ENCODE measurements at regions not wholly inside any gene's neighbourhood (a gene's known extent, or its start where the extent isn't known, plus 50 kb on each side); places are given as distances from the start of the nearest gene placed in this dataset.

DNA sequence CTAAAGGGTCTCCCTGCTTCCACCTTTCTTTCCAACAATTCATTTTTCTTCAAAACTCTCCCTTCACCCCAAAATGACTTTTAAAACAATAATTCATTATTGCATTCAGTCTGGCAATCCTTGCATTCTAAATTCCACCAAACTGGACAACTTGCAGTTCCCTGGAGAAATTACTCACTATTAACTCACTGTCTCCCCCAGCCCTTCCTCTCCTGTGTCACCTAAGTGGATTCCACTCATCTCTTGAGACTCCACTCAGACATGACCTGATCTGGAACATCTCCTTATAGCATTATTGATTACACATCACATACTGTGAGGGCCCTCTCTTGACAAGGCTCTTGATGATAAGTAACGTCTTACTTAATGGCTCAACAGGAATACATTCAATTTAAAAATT, 257.1 kb downstream of the BRINP2 start:
- no peak overlapping the region for H3K4me2 ChIP-seq (ENCODE audit: low read depth, low read length)
- H3K4me1 ChIP-seq (ENCODE audit: insufficient read depth, low read length), result no peaks in the 10 kb centered on the region
- ChIA-PET POLR2A (no interaction called here), CTCF (ENCODE audit: low intra/inter-chr PET ratio, low total read pairs) (no interaction called here)
- WGBS (ENCODE audit: low lambda C conversion rate), result 0% methylated on average over 1 of the region's 1 CpG
- no peak for ATAC-seq
- TF ChIP-seq HMG20B (CRISPR knock-in tag; conservative IDR thresholded peaks at IDR 0.05) (no peak), TRAFD1 (CRISPR knock-in tag; IDR thresholded peaks at IDR 0.05; ENCODE audit: borderline replicate concordance) (no peak), ZNF121 (CRISPR knock-in tag; IDR thresholded peaks at IDR 0.05) (no peak), FOXK1 (CRISPR knock-in tag; IDR thresholded peaks at IDR 0.05; ENCODE audit: borderline replicate concordance, low read depth) (no peak), ZNF264 (CRISPR knock-in tag; IDR thresholded peaks at IDR 0.05) (no peak), KDM6A (CRISPR knock-in tag; IDR thresholded peaks at IDR 0.05; ENCODE audit: low read depth) (no peak), ZNF644 (CRISPR knock-in tag; IDR thresholded peaks at IDR 0.05; ENCODE audit: low read depth) (no peak), LBX2 (CRISPR knock-in tag; IDR thresholded peaks at IDR 0.05; ENCODE audit: borderline replicate concordance) (no peak), STAG1 (CRISPR knock-in tag; IDR thresholded peaks at IDR 0.05) (no peak), CSRNP2 (CRISPR knock-in tag; conservative IDR thresholded peaks at IDR 0.05; ENCODE audit: low read depth) (no peak), ZNF556 (CRISPR knock-in tag; IDR thresholded peaks at IDR 0.05; ENCODE audit: borderline replicate concordance) (no peak), RORA (CRISPR knock-in tag; IDR thresholded peaks at IDR 0.05) (no peak), GABPB1 (CRISPR knock-in tag; IDR thresholded peaks at IDR 0.05) (no peak), ZBTB34 (CRISPR knock-in tag; IDR thresholded peaks at IDR 0.05) (no peak)
- H2AFZ ChIP-seq (ENCODE audit: low read length), result no peak overlapping the region
- H3K27ac ChIP-seq (ENCODE audit: extremely low read length, insufficient read depth, low read length), result no peak overlapping the region
- DNase-seq (ENCODE audit: low spot score), result no peak
- H3K4me3 ChIP-seq (replicated peaks in 1 of 3; ENCODE audit: insufficient read depth in 1 of 3, low read depth in 2 of 3, low read length in 3 of 3), result no peak overlapping the region
- H3K9ac ChIP-seq (ENCODE audit: insufficient read depth, low read depth, low read length), result no peak overlapping the region
- no peaks in the 10 kb centered on the region for H3K36me3 ChIP-seq (replicated peaks in 1 of 2; ENCODE audit: control insufficient read depth in 1 of 2, insufficient read depth in 2 of 2, low read length in 2 of 2)
- no TSS peak for BruUV-seq (replicated peaks)
- no peaks in the 10 kb centered on the region for H3K79me2 ChIP-seq (ENCODE audit: insufficient read depth, low read length)
- intact Hi-C loops (cut with micrococcal nuclease; ENCODE audit: unreplicated experiment), result loop anchor here (1.0 to 5.0 kb wide), 2 partner anchors 352 to 519 kb away; no protein-coding TSS in a partner anchor
- no peaks in the 10 kb centered on the region for H3K27me3 ChIP-seq (ENCODE audit: control insufficient read depth in 1 of 2, insufficient read depth in 2 of 2, low read length in 2 of 2)
- no peaks in the 10 kb centered on the region for H4K20me1 ChIP-seq (ENCODE audit: insufficient read depth, low read length)
- no peak for FAIRE-seq
- no peaks in the 10 kb centered on the region for H3K9me3 ChIP-seq (ENCODE audit: low read length)
- in situ Hi-C loops (cut with HindIII; ENCODE audit: extremely low pct_ligation_motif_present, low pct_unique_long_range_greater_than_20kb), result no loop called here

All from HepG2 (cell line).